Ascending aorta (tissue), 2 donors: ENCODE measurements at regions not wholly inside any gene's neighbourhood (a gene's known extent, or its start where the extent isn't known, plus 50 kb on each side); places are given as distances from the start of the nearest gene placed in this dataset.
"Not testable (repeated sequence)": the region's sequence is repeated elsewhere in the genome, so short reads cannot be mapped to it uniquely, and the experiment has no call there.

Experiments
- DNase-seq, 2 donors: peaks; one replicate each; pipeline ENCODE4 v3.0.0-alpha.2; 2019; ENCODE audit warnings: low spot score in 2 of 2
- H3K27ac ChIP-seq, 2 donors: fragments of 200-600 bp; sonication (generic); one replicate each; pipeline ENCODE4 v1.5.1; 2016 to 2017; ENCODE audit warnings: mild to moderate bottlenecking in 1 of 2
- H3K27me3 ChIP-seq: fragments of 200-600 bp; sonication (generic); one replicate; pipeline ENCODE4 v1.5.1; 2017
- H3K36me3 ChIP-seq, 2 donors: fragments of 200-600 bp; sonication (generic); one replicate each; pipeline ENCODE4 v1.5.1; 2016
- H3K4me1 ChIP-seq, 2 donors: fragments of 200-600 bp; sonication (generic); one replicate each; pipeline ENCODE4 v1.5.1; 2016 to 2017; ENCODE audit warnings: mild to moderate bottlenecking in 1 of 2
- H3K4me3 ChIP-seq, 2 donors: fragments of 200-600 bp; sonication (generic); one replicate each; pipeline ENCODE4 v1.5.1; 2016 to 2017; ENCODE audit warnings: mild to moderate bottlenecking in 1 of 2
- H3K9me3 ChIP-seq, 2 donors: fragments of 200-600 bp; sonication (generic); one replicate each; pipeline ENCODE4 v1.5.1; 2016
- intact Hi-C: fragments of 100-400 bp; cut with DNase I; formaldehyde crosslinking; loops from one replicate; pipeline ENCODE4 v1.15.1; 2023

DNA sequence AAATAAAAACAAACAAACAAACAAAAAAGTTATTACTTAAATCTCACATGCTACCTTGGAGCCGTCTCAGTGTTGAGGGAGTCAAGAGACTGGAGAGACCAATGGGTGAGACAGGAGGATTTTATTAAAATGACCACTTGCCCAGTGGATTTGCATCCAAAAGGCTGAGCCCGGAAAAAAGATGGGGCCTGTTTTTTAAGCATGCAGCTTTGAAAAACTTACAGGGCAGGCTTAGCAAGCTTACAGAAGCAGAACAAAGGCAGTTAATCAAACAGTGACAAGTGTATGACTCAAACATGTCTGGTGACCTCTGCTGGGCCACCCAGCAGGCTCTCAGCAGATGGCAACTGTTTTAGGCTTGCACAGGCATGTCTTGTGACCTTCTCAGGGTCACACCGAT is 82.5 kb downstream of the POTEH start:
- DNase-seq: not testable (repeated sequence)

DNA sequence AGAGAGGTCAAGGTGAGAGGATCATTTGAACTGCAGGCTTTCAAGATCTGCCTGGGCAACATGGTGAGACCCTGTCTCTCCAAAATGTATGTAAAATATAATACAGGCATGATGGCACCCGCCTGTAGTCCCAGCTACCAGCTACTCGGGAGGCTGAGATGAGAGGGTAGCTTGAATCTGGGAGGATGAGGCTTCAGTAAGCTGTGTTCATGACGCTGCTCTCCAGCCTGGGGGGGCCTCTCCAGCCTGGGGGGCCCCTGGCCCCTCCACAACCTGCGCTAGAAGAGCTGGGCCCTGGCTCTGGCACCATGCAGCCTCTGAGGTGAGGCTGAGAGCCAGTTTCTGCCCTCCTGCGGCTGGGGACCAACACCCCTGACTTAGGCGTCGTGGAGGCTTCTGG is 85.3 kb downstream of the POTEH start:
- H3K4me1 ChIP-seq, H3K9me3 ChIP-seq, H3K4me3 ChIP-seq, H3K27ac ChIP-seq, H3K27me3 ChIP-seq, H3K36me3 ChIP-seq, intact Hi-C loops: not testable (repeated sequence)
- peak in 1 of 2 donors; percentile 48 for DNase-seq

More for the DNA sequence above, 82.5 kb downstream of the POTEH start:
- H3K4me1 ChIP-seq, H3K27me3 ChIP-seq, H3K36me3 ChIP-seq, intact Hi-C loops, H3K27ac ChIP-seq, H3K4me3 ChIP-seq, H3K9me3 ChIP-seq: not testable (repeated sequence)

DNA sequence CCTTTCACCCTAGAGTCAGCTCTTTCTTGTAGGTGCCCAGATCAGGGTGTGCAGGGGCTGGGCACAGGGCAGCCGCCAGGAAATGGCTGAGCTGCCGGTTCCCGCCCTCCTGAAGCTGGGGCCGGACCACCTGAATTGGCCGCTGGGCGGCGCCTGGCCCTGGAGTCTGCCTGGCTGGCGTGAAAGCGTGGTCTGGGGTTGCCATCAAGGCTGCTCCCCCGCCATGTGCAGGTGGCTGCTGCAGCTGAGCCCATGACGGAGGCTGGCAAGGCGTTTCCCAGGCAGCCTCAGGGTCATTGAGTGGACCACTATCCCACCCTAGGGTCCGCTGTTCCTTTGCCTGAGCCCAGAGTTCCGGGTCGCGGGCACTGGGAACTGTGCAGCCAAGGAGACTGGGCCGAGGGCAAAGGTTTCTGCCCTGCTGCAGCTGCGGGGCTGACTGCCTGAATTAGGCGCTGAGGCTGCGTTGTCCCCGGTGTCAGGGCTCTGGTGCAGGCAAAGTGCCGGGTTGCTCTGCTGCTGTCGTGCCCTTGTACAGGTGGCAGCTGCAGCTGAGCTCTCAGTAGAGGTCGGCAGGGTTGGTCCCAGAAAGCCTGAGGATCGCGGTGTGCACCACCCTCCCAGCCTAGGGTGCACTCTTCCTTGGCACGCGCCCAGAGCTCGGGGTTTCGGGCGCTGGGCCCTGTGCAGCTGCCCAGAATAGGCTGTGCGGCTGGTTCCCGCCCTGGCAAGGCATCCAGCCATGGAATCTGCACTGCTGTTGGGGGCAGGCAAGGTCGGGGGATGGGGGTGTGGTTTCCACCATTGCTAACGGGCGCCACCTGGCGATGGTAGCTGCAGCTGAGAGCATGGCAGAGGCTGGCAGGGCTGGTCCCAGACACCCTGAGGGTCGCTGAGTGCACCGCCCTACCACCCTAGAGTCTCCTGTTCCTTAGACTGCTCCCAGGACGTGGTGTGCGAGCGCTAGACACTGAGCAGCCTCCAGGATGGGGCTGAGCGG is 86.1 kb downstream of the POTEH start:
- intact Hi-C loops, H3K9me3 ChIP-seq, H3K4me1 ChIP-seq, H3K27ac ChIP-seq, H3K4me3 ChIP-seq, H3K27me3 ChIP-seq, H3K36me3 ChIP-seq: not testable (repeated sequence)
- DNase-seq: peak in 1 of 2 donors; percentile 59

DNA sequence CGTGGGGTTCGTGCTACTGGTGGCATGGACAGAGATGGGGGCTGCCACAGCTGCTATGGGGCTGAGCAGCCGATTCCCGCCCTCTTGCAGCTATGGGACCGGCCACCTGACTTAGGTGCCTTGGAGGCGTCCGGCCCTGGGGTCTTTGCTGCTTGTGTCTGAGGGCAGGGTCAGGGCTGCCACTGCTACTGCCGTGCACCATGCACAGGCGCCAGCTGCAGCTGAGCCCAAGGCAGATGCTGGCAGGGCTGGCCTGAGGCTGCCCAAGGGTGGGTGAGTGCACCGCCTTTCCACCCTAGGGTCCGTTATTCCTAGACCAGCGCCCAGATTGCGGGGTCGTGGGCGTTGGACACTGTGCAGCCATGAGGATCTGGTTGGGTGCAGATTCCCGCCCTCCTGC is 86.9 kb downstream of the POTEH start:
- H3K4me3 ChIP-seq, DNase-seq, H3K36me3 ChIP-seq, intact Hi-C loops, H3K4me1 ChIP-seq, H3K27me3 ChIP-seq, H3K27ac ChIP-seq, H3K9me3 ChIP-seq: not testable (repeated sequence)

DNA sequence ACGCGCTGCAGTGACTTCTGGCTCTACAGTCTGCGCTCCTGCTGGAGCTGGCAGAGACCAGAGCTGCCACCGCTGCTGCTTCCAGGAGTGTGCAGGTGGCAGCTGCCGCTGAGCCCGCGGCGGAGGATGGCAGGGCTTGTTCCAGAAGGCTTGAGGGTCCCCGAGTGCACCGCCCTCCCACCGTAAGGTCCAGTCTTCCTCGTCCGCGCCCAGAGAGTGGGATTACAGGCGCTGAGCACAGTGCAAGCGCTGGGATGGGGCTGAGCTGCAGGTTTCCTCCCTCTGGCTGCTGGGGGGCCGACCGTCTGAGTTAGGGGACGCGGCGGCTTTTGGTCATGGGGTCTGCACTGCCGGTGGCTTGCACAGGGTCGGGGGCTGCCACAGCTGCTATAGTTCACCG is 87.3 kb downstream of the POTEH start:
- H3K9me3 ChIP-seq, H3K4me1 ChIP-seq, H3K36me3 ChIP-seq, H3K4me3 ChIP-seq, intact Hi-C loops, DNase-seq, H3K27me3 ChIP-seq, H3K27ac ChIP-seq: not testable (repeated sequence)

DNA sequence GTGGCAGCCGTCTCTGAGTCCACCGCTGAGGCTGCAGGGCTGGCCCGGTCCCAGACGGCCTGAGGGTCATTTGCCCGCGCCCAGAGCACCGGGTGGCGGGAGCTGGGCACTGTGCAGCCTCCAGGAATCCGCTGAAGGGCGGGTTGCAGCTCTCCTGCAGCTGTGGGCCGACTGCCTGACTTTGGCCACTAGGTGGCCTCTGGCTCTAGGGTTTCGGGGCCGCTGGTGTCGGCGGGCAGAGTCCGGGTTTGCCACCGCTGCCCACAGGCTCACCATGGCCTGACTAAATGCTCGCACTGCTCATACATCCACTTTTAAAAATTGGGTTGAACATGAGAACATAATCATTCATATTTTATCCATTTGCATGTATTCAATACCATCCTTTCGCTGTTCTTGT is 87.7 kb downstream of the POTEH start:
- H3K9me3 ChIP-seq, H3K36me3 ChIP-seq, H3K27ac ChIP-seq, H3K27me3 ChIP-seq, H3K4me1 ChIP-seq, DNase-seq, intact Hi-C loops, H3K4me3 ChIP-seq: not testable (repeated sequence)

DNA sequence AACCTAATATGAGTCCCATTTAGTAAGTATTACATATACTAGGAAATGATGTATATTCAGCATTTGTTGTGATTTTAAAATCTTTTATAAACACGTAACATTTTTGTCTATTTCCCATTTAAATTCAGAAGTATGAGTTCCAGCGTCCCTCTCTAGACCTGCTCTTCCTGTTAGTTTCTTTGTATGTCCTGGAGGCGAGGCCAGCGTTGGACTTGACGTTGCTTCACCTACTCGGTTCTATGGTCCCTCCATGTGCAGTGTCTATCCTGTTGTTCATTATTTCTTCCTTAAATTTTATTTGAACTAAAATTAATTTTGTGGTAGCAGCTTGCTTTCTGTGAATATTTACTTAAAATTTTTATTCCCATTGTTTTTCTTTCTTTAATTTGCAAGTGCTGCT is 88.5 kb downstream of the POTEH start:
- DNase-seq, H3K9me3 ChIP-seq, H3K27me3 ChIP-seq, H3K4me3 ChIP-seq, H3K27ac ChIP-seq, H3K36me3 ChIP-seq, H3K4me1 ChIP-seq, intact Hi-C loops: not testable (repeated sequence)

DNA sequence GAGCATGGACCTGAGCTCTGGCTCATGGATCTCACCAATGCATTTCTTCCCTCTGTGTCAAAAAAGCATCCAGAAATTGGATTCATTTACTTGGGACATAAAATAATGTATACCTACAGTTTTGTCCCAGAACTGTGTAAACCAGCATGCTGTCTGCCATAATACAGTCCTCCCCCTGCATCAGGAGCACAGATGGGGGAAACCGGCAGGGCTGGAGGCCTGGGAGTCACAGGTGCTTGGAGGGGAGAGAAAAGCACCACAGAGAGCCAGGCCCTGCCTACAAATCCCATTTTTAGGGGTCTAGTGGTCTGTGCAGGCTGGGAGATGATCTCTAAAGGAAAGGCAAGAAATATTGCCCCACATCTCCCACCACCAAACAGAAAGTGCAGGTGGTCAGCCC is 91.8 kb downstream of the POTEH start:
- H3K4me1 ChIP-seq, H3K4me3 ChIP-seq, intact Hi-C loops, H3K36me3 ChIP-seq, H3K27me3 ChIP-seq, H3K9me3 ChIP-seq, DNase-seq, H3K27ac ChIP-seq: not testable (repeated sequence)

DNA sequence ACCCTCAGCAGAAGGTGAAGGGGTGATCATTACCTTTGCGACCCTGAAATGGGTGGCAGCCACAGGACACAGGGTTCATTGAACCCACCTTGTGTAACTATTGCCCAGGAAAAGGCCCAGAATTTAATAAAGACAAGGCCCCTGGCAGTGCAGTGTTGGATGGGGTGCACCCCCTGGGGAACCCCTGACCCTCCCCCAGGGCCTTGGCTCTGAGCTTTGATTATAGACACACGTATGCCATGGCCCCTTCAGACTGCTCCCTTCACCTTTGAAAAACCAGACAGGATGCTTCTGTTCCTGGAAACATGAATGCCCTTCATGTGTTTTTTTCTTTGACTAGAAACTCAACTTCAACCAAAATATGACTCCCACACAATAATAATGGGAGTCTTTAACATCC is 93.1 kb downstream of the POTEH start:
- DNase-seq: not testable (repeated sequence)

DNA sequence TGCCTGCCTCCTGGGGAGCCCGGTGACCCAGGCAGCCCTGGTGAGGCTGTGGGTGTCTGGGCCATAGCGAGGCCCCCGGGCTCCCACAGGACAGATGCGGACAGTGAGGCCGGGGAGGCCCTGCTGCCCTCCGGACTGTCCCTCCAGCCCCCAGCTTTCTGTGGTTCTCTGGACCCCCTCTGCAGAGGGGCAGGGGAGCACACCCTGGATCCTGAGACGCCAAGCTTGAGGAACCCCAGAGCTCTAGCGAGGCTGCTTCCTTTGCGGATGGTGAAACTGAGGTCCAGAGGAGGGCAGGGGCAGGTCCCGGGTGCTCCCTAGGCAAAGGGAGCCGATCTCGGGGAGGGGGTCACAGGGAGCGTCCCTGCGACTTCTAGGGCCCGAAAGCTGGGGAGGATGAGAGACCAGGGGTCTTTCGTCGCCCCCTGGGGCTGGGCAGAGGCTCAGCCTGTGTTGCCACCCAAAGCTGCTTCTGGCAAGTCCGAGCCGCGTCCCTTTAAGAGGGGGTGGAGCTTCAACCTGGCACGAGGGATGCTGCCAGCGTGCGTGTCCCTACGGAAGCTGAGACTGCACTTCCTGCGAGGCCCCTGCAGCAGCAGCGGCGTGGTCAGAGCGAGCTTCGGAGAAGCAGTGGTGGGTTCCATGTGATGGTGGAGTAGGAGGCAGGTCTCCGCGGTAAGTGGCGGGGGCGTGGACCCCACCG is 94.7 kb downstream of the POTEH start:
- H3K27me3 ChIP-seq, H3K4me1 ChIP-seq, H3K27ac ChIP-seq, intact Hi-C loops, H3K4me3 ChIP-seq, DNase-seq, H3K9me3 ChIP-seq, H3K36me3 ChIP-seq: not testable (repeated sequence)

More for the DNA sequence above, 93.1 kb downstream of the POTEH start:
- H3K4me1 ChIP-seq, H3K9me3 ChIP-seq, H3K36me3 ChIP-seq, intact Hi-C loops, H3K27me3 ChIP-seq, H3K27ac ChIP-seq, H3K4me3 ChIP-seq: not testable (repeated sequence)

DNA sequence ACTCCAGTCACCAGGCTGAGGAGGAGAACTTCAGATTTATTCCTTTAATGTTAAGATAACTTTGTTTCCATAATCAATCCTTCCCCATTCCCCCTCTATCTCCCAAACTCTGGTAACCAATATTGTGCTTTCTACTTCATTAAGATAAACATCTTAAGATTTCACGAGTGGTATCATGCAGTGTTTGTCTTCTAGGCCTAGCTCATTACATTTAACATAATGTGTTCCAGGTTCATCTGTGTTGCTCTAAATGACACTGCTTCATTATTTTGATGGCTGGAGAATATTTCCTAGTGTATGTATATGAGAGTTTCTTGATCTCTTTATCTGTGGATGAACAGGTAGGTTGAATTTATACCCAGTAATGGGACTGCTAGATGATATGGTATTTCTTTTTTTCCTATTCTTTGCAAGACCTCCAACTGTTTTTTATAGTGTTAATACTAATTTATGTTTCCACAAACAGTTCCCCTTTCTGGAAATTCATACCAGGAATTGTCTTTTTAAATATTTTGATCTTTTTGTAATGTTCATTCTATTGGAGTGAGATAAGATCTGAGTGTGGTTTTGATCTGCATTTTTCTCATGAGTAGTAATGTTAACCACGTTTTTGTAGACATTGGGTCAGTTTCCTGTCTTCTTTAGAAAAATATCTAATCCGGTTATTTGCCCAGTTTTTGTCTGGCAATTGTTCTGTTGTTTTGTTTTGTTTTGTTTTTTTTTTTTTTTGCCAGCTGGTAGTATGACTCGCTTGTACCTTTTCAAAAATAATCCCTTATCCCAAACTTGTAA is 97.3 kb downstream of the POTEH start:
- H3K36me3 ChIP-seq, H3K4me3 ChIP-seq, H3K27me3 ChIP-seq, H3K27ac ChIP-seq, intact Hi-C loops, H3K4me1 ChIP-seq, DNase-seq, H3K9me3 ChIP-seq: not testable (repeated sequence)

DNA sequence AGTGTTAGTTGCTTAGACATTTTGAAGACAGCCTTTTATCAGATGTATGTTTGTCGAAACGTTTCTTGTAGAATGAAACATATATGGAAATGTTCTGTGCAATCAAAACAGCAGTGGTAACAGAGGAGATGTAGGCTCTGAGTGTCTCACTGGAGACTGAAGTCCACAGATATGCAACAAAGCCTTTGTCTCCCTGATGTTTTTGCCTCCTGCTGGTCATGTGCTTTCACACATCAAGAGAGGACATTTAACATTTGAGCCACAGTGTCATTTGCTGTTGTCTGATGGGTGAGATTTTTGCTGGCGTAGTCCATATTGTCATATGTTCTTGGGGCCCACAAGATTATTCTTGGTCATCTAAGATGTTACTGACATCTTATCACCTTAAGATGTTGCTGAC is 101.7 kb downstream of the POTEH start:
- DNase-seq, H3K4me3 ChIP-seq, intact Hi-C loops, H3K27ac ChIP-seq, H3K4me1 ChIP-seq, H3K27me3 ChIP-seq, H3K36me3 ChIP-seq, H3K9me3 ChIP-seq: not testable (repeated sequence)

DNA sequence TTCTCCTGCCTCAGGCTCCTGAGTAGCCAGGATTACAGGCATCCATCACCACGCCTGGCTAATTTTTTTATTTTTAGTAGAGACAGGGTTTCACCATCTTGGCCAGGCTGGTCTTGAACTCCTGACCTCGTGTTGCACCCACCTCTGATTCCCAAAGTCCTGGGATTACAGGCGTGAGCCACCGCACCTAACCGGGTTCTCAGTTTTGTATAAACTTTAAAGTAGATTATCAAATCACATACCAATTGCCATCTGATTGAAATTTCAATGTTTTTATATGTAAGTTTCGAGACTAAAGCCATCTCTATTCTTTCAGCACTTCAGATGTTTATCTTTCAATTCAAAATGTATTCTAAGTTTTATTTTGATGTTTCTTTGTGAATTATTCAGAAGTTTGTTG is 110.1 kb downstream of the POTEH start:
- DNase-seq, H3K9me3 ChIP-seq, H3K36me3 ChIP-seq, H3K4me3 ChIP-seq, H3K4me1 ChIP-seq, H3K27me3 ChIP-seq, H3K27ac ChIP-seq, intact Hi-C loops: not testable (repeated sequence)

DNA sequence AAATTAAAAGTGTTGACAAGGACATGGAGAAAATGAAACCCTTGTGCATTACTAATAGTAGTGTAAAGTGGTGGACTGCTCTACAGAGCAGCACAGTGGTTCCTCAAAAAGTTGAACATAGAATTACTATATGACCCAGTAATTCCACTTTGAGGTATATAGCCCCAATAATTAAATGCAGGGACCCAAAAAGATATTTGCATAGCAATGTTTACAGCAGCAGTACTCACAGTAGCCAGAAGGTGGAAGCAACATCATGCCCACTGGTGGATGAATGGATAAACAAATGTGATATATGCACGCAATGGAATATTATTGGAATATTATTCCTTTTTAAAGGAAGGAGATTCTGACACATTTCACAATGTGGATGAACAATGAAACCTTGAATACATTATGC is 121.3 kb downstream of the POTEH start:
- H3K9me3 ChIP-seq, H3K4me1 ChIP-seq, H3K27me3 ChIP-seq, H3K27ac ChIP-seq, DNase-seq, H3K4me3 ChIP-seq, H3K36me3 ChIP-seq, intact Hi-C loops: not testable (repeated sequence)
